ENCODE measurements at regions not wholly inside any gene's neighbourhood (a gene's known extent, or its start where the extent isn't known, plus 50 kb on each side); places are given as distances from the start of the nearest gene placed in this dataset.

DNA sequence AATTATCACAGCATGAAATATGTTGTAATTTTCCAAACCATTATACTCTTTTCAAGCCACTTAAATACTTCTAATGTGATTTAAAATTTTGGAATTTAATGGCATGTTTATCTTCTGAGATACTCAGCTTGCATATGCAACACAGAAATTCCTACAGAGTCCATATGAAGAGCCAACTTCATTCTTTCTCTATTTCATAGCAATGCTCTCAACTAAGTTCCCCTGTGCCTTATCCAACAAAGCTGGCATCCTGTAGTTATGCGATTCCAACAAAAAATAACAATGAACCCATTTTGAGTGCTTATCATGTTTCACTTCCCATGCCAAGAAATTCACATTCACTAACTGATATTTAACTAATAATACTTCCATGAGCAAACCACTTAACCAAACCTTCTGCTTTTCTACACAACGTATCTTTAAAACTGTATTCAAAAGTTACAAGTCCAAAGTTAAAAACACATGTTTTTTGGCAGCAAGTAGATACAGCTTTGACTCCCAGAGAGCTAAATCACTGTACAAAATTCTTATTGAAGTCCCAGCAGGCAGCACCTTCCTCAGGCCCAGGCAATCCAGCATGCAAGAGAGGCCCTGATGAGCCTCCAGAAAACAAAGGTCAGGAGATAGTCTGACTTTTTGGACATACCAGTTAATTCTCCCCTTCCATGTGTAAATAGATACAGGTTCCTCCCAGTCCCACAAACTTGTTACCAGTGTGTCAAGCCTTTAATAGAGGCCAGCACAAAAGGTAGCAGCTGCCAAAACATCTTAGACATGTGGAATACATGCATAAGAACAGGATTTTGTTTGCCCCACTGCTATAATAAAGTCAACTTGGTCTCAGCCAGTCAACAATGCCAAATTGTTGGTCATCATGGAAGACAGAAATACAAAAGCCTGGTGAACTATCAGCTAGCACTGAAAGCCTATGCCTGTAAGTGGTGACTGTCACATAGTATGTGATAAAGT, 113.1 kb upstream of the WDR75 start:
- Histone ChIP-seq H3K27me3 (ENCODE audit: control insufficient read depth, low read length) (no peaks in the 10 kb centered on the region), H3K4me1 (ENCODE audit: control insufficient read depth, low read length) (no peaks in the 10 kb centered on the region), H3K79me2 (ENCODE audit: control insufficient read depth, low read length) (no peaks in the 10 kb centered on the region), H3K9me3 (ENCODE audit: control insufficient read depth, insufficient read depth, low read length) (no peaks in the 10 kb centered on the region), H4K20me1 (ENCODE audit: control insufficient read depth, insufficient read depth, low read depth, low read length) (no peaks in the 10 kb centered on the region), H3K4me3 (ENCODE audit: low read length) (no peak overlapping the region), H3F3A (ENCODE audit: control insufficient read depth, insufficient read depth) (no peaks in the 10 kb centered on the region), H3K36me3 (ENCODE audit: control insufficient read depth, low read length) (no peaks in the 10 kb centered on the region), H3K27ac (ENCODE audit: low read depth, low read length) (no peak overlapping the region), H3K9me2 (replicated peaks; ENCODE audit: control insufficient read depth, low read length) (no peaks in the 10 kb centered on the region), H3K4me2 (ENCODE audit: low read length) (no peak overlapping the region)
- TF ChIP-seq, protein P1, sequence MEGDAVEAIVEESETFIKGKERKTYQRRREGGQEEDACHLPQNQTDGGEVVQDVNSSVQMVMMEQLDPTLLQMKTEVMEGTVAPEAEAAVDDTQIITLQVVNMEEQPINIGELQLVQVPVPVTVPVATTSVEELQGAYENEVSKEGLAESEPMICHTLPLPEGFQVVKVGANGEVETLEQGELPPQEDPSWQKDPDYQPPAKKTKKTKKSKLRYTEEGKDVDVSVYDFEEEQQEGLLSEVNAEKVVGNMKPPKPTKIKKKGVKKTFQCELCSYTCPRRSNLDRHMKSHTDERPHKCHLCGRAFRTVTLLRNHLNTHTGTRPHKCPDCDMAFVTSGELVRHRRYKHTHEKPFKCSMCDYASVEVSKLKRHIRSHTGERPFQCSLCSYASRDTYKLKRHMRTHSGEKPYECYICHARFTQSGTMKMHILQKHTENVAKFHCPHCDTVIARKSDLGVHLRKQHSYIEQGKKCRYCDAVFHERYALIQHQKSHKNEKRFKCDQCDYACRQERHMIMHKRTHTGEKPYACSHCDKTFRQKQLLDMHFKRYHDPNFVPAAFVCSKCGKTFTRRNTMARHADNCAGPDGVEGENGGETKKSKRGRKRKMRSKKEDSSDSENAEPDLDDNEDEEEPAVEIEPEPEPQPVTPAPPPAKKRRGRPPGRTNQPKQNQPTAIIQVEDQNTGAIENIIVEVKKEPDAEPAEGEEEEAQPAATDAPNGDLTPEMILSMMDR (IDR thresholded peaks at IDR 0.05; ENCODE audit: low read depth, low read length, poor library complexity, severe bottlenecking), result no peak
- no peak for TF ChIP-seq EZH2phosphoT487 (IDR thresholded peaks at IDR 0.05; ENCODE audit: borderline replicate concordance, low read length)

DNA sequence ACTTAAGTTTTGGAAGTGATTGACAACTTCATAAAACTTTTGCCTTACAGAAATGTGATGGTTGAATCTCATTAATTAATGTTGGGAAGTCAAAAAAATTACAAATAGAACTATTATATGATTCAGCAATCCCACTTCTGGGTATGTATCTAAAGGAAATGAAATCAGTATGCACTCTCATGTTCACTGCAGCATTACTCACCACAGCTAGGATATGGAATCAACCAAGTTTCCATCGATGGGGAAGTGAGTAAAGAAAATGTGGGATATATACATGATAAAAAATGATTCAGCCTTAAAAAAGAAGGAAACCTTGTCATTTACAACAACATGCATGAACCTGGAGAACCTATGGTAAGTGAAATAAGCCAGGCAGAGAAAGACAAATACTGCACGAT, 112.4 kb upstream of the WDR75 start:
- Histone ChIP-seq H3K9me3 (ENCODE audit: control insufficient read depth, insufficient read depth, low read length) (no peaks in the 10 kb centered on the region), H3K27me3 (ENCODE audit: control insufficient read depth, low read length) (no peaks in the 10 kb centered on the region), H3K9me2 (replicated peaks; ENCODE audit: control insufficient read depth, low read length) (no peaks in the 10 kb centered on the region), H3K4me2 (ENCODE audit: low read length) (no peak overlapping the region), H4K20me1 (ENCODE audit: control insufficient read depth, insufficient read depth, low read depth, low read length) (no peaks in the 10 kb centered on the region), H3K4me1 (ENCODE audit: control insufficient read depth, low read length) (no peaks in the 10 kb centered on the region), H3K79me2 (ENCODE audit: control insufficient read depth, low read length) (no peaks in the 10 kb centered on the region), H3K36me3 (ENCODE audit: control insufficient read depth, low read length) (no peaks in the 10 kb centered on the region), H3K4me3 (ENCODE audit: low read length) (no peak overlapping the region), H3F3A (ENCODE audit: control insufficient read depth, insufficient read depth) (no peaks in the 10 kb centered on the region), H3K27ac (ENCODE audit: low read depth, low read length) (no peak overlapping the region)
- TF ChIP-seq, protein P1 (IDR thresholded peaks at IDR 0.05; ENCODE audit: low read depth, low read length, poor library complexity, severe bottlenecking), result no peak
- no peak for TF ChIP-seq EZH2phosphoT487 (IDR thresholded peaks at IDR 0.05; ENCODE audit: borderline replicate concordance, low read length)

DNA sequence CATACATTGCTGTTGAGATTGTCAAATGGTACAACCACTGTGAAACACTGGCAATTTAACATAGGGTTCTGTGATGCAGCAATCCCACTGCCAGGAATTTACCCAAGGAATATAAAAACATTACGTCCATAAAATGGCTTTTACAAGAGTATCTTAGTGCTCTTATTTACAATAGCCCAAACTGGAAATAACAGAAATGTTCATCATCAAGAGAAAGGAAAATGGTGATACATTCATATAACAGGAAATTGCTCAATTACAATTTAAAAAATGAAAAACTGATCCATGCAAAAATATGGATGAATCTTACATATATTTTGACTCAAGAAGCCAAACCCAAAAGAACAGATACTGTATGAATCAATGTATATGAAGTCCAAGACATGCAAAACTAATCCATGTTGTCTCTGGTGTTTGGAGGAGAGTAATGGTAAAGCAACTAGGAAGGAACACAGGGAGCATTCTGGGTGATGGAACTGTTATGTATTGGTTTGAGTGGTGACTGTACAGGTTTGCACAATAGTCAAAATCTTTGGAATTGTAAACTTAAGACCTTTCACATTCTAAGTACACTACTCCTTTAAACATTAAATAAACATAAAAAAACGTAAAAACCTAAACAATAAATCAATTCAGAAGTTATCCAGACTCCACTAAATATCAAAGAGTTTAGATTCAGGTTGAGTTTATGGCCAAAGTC, 104.8 kb upstream of the WDR75 start:
- no peaks in the 10 kb centered on the region for H3K36me3 ChIP-seq (ENCODE audit: control insufficient read depth, low read length)
- no peaks in the 10 kb centered on the region for H3F3A ChIP-seq (ENCODE audit: control insufficient read depth, insufficient read depth)
- no peaks in the 10 kb centered on the region for H3K79me2 ChIP-seq (ENCODE audit: control insufficient read depth, low read length)
- H3K9me2 ChIP-seq (replicated peaks; ENCODE audit: control insufficient read depth, low read length), result no peaks in the 10 kb centered on the region; the same call in none of the 2 replicates
- H3K4me1 ChIP-seq (ENCODE audit: control insufficient read depth, low read length), result no peaks in the 10 kb centered on the region
- H3K27me3 ChIP-seq (ENCODE audit: control insufficient read depth, low read length), result no peaks in the 10 kb centered on the region
- H4K20me1 ChIP-seq (ENCODE audit: control insufficient read depth, insufficient read depth, low read depth, low read length), result no peaks in the 10 kb centered on the region
- no peaks in the 10 kb centered on the region for H3K9me3 ChIP-seq (ENCODE audit: control insufficient read depth, insufficient read depth, low read length)
- TF ChIP-seq, protein P1 (IDR thresholded peaks at IDR 0.05; ENCODE audit: low read depth, low read length, poor library complexity, severe bottlenecking), result no peak
- no peak for TF ChIP-seq EZH2phosphoT487 (IDR thresholded peaks at IDR 0.05; ENCODE audit: borderline replicate concordance, low read length)
- no peak overlapping the region for H3K4me3 ChIP-seq (ENCODE audit: low read length)
- H3K4me2 ChIP-seq (ENCODE audit: low read length), result no peak overlapping the region
- no peak overlapping the region for H3K27ac ChIP-seq (ENCODE audit: low read depth, low read length)

Measured in DOHH2 (cell line).